ENCODE measurements at regions not wholly inside any gene's neighbourhood (a gene's known extent, or its start where the extent isn't known, plus 50 kb on each side); places are given as distances from the start of the nearest gene placed in this dataset.
"Not testable (repeated sequence)": the region's sequence is repeated elsewhere in the genome, so short reads cannot be mapped to it uniquely, and the experiment has no call there.

GRCh38 chr6:58198301-58198700 is 880.9 kb downstream of the PRIM2 start:
- H3K4me3 ChIP-seq (ENCODE audit: low read depth, low read length) = no peak overlapping the region
- TF ChIP-seq POLR2A (IDR thresholded peaks at IDR 0.05; ENCODE audit: extremely low read depth, insufficient read length) = no peak
- TF ChIP-seq MYC (IDR thresholded peaks at IDR 0.05; ENCODE audit: low read depth, low read length) = no peak
- no peak for TF ChIP-seq CTCF (IDR thresholded peaks at IDR 0.05; ENCODE audit: low read depth, low read length)
- TF ChIP-seq MAX (IDR thresholded peaks at IDR 0.05; ENCODE audit: low read depth, low read length) = no peak
- no peak for DNase-seq (ENCODE audit: low read depth)

GRCh38 chr6:58237124-58237523 is 919.7 kb downstream of the PRIM2 start:
- not testable (repeated sequence) for DNase-seq (ENCODE audit: low read depth); H3K4me3 ChIP-seq (ENCODE audit: low read depth, low read length)

- H3K4me3 ChIP-seq (ENCODE audit: low read depth, low read length); DNase-seq (ENCODE audit: low read depth): not testable (repeated sequence)
Measured at GRCh38 chr6:58238421-58238820, 921.0 kb downstream of the PRIM2 start.

GRCh38 chr6:58257625-58258024 is 940.2 kb downstream of the PRIM2 start:
- not testable (repeated sequence) for H3K4me3 ChIP-seq (ENCODE audit: low read depth, low read length); DNase-seq (ENCODE audit: low read depth)

- TF ChIP-seq POLR2A (IDR thresholded peaks at IDR 0.05; ENCODE audit: extremely low read depth, insufficient read length) (no peak), MYC (IDR thresholded peaks at IDR 0.05; ENCODE audit: low read depth, low read length) (no peak), CTCF (IDR thresholded peaks at IDR 0.05; ENCODE audit: low read depth, low read length) (no peak), MAX (IDR thresholded peaks at IDR 0.05; ENCODE audit: low read depth, low read length) (no peak)
- H3K4me3 ChIP-seq (ENCODE audit: low read depth, low read length) = no peak overlapping the region
- no peak for DNase-seq (ENCODE audit: low read depth)
Measured at GRCh38 chr6:58290177-58290576, 972.7 kb downstream of the PRIM2 start.

GRCh38 chr6:58291319-58291718 is 973.9 kb downstream of the PRIM2 start:
- DNase-seq (ENCODE audit: low read depth); H3K4me3 ChIP-seq (ENCODE audit: low read depth, low read length): not testable (repeated sequence)

GRCh38 chr6:58307901-58308300 is 990.5 kb downstream of the PRIM2 start:
- not testable (repeated sequence) for DNase-seq (ENCODE audit: low read depth); H3K4me3 ChIP-seq (ENCODE audit: low read depth, low read length)

- DNase-seq (ENCODE audit: low read depth); H3K4me3 ChIP-seq (ENCODE audit: low read depth, low read length): not testable (repeated sequence)
Measured at GRCh38 chr6:58332108-58332507, 1014.7 kb downstream of the PRIM2 start.

- not testable (repeated sequence) for H3K4me3 ChIP-seq (ENCODE audit: low read depth, low read length); DNase-seq (ENCODE audit: low read depth)
Measured at GRCh38 chr6:58342287-58342686, 1024.9 kb downstream of the PRIM2 start.

GRCh38 chr6:58347534-58347933 is 1030.1 kb downstream of the PRIM2 start:
- DNase-seq (ENCODE audit: low read depth) = not testable (repeated sequence)

GRCh38 chr6:58351619-58352018 is 1034.2 kb downstream of the PRIM2 start:
- H3K4me3 ChIP-seq (ENCODE audit: low read depth, low read length); DNase-seq (ENCODE audit: low read depth): not testable (repeated sequence)

More at GRCh38 chr6:58347534-58347933, 1030.1 kb downstream of the PRIM2 start:
- H3K4me3 ChIP-seq (ENCODE audit: low read depth, low read length) = not testable (repeated sequence)

GRCh38 chr6:58358452-58358851 is 1041.0 kb downstream of the PRIM2 start:
- not testable (repeated sequence) for DNase-seq (ENCODE audit: low read depth); H3K4me3 ChIP-seq (ENCODE audit: low read depth, low read length)

GRCh38 chr6:58365856-58366255 is 1048.4 kb downstream of the PRIM2 start:
- not testable (repeated sequence) for DNase-seq (ENCODE audit: low read depth); H3K4me3 ChIP-seq (ENCODE audit: low read depth, low read length)

GRCh38 chr6:58406659-58407058 is 1089.2 kb downstream of the PRIM2 start:
- H3K4me3 ChIP-seq (ENCODE audit: low read depth, low read length); DNase-seq (ENCODE audit: low read depth): not testable (repeated sequence)
